ENCODE measurements at regions not wholly inside any gene's neighbourhood (a gene's known extent, or its start where the extent isn't known, plus 50 kb on each side); places are given as distances from the start of the nearest gene placed in this dataset.

DNA sequence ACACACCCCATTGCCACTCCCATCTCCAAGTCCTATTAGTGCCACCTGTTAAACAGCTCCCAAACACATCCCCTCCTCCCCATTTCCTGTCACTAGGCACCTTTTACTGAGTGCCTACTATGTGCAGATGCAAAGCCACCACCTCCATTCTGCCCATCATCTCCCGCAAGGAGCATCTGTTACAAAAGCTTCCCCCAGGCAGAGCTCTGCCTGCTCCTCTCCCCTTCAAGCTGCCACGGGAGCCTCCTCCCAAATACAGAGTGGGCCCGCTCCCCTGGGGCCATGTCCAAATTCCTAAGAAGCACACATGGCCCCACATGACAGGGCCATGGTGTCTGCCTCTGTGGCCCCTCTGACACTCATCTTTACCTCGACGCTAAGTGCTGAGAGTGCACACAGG, 149.7 kb downstream of the OAT start:
- TF ChIP-seq SP1 (IDR thresholded peaks at IDR 0.05; ENCODE audit: low read depth, low read length) (no peak), POLR2AphosphoS2 (IDR thresholded peaks at IDR 0.05; ENCODE audit: low read depth, low read length) (no peak), CREM (IDR thresholded peaks at IDR 0.05; ENCODE audit: low read depth) (no peak), ZNF217 (IDR thresholded peaks at IDR 0.05) (no peak), HDAC2 (IDR thresholded peaks at IDR 0.05) (no peak)
- TF ChIP-seq, protein P1, sequence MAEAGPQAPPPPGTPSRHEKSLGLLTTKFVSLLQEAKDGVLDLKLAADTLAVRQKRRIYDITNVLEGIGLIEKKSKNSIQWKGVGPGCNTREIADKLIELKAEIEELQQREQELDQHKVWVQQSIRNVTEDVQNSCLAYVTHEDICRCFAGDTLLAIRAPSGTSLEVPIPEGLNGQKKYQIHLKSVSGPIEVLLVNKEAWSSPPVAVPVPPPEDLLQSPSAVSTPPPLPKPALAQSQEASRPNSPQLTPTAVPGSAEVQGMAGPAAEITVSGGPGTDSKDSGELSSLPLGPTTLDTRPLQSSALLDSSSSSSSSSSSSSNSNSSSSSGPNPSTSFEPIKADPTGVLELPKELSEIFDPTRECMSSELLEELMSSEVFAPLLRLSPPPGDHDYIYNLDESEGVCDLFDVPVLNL (IDR thresholded peaks at IDR 0.05; ENCODE audit: low read depth, low read length): no peak

Data from GM12878 (cell line).